Kidney epithelial cell (primary cell): ENCODE measurements at regions not wholly inside any gene's neighbourhood (a gene's known extent, or its start where the extent isn't known, plus 50 kb on each side); places are given as distances from the start of the nearest gene placed in this dataset.

Source experiments
- DNase-seq: peaks from one replicate; pipeline ENCODE4 v3.0.0-alpha.2; 2010; ENCODE audit warnings: low read depth
- H3K27me3 ChIP-seq: 2 replicates; pipeline ENCODE4 v1.6.0; 2011; ENCODE audit warnings: low read length; ENCODE audit not compliant: control insufficient read depth, insufficient read depth
- H3K36me3 ChIP-seq: 2 replicates; pipeline ENCODE4 v1.5.1; 2011; ENCODE audit warnings: low read length; ENCODE audit not compliant: control insufficient read depth, insufficient read depth
- H3K4me3 ChIP-seq: 2 replicates; pipeline ENCODE4 v1.5.1; 2011; ENCODE audit warnings: low read depth, mild to moderate bottlenecking, control low read depth, low read length
- TF ChIP-seq, protein P1 (sequence below): IDR thresholded peaks from 2 replicates; pipeline ENCODE4 v1.5.1; 2011; ENCODE audit warnings: mild to moderate bottlenecking, moderate library complexity, low read length, control low read depth, inconsistent platforms; ENCODE audit not compliant: insufficient read depth, poor library complexity, severe bottlenecking

GRCh38 chr1:56069824-56070223 is 509.5 kb downstream of the PLPP3 start:
- H3K4me3 ChIP-seq, result no peak overlapping the region
- no peaks in the 10 kb centered on the region for H3K36me3 ChIP-seq
- H3K27me3 ChIP-seq, result no peaks in the 10 kb centered on the region
- TF ChIP-seq, protein P1, sequence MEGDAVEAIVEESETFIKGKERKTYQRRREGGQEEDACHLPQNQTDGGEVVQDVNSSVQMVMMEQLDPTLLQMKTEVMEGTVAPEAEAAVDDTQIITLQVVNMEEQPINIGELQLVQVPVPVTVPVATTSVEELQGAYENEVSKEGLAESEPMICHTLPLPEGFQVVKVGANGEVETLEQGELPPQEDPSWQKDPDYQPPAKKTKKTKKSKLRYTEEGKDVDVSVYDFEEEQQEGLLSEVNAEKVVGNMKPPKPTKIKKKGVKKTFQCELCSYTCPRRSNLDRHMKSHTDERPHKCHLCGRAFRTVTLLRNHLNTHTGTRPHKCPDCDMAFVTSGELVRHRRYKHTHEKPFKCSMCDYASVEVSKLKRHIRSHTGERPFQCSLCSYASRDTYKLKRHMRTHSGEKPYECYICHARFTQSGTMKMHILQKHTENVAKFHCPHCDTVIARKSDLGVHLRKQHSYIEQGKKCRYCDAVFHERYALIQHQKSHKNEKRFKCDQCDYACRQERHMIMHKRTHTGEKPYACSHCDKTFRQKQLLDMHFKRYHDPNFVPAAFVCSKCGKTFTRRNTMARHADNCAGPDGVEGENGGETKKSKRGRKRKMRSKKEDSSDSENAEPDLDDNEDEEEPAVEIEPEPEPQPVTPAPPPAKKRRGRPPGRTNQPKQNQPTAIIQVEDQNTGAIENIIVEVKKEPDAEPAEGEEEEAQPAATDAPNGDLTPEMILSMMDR, result no peak
- no peak for DNase-seq

DNA sequence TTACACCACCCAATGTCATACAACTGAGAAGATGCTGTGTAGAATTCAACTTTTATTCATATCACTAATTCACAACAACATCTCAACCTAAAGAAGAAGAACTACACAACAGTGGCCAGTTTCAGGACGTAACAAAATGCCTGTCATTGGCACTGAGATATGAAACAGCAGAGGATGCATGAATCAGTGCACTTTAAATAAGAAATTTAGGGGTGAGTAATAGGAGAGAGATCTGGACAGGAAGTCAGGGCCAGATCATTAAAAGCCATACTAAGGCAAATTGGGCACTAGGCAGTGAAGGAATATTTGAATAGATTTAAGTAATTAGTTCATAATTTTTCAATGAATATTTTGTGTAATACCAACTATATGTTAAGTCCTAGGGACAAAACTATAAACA is 510.5 kb downstream of the PLPP3 start:
- no peak for DNase-seq
- H3K4me3 ChIP-seq, result no peak overlapping the region
- H3K27me3 ChIP-seq, result no peaks in the 10 kb centered on the region
- TF ChIP-seq, protein P1, result no peak
- H3K36me3 ChIP-seq, result no peaks in the 10 kb centered on the region

DNA sequence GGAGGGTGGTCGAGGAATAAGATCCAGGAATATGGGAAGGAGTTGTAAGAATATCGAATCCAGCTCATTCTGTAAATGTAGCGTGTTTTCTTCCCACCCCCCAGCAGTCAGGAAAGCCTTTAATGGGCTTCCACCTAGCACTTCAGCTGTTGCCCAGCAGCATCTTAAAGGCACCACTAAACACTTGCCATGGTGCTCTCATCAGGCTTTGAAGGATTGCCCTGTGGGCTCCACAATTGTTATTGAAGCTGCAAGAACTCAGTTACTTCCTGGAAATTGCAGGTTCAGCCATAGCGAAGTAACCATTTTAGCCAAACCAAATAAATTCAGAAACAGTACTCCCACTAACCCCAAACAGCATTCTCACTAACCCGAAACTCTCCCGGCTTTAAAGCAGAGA is 511.2 kb downstream of the PLPP3 start:
- no peaks in the 10 kb centered on the region for H3K36me3 ChIP-seq
- DNase-seq, result no peak
- H3K4me3 ChIP-seq, result no peak overlapping the region
- no peaks in the 10 kb centered on the region for H3K27me3 ChIP-seq
- TF ChIP-seq, protein P1, result no peak

DNA sequence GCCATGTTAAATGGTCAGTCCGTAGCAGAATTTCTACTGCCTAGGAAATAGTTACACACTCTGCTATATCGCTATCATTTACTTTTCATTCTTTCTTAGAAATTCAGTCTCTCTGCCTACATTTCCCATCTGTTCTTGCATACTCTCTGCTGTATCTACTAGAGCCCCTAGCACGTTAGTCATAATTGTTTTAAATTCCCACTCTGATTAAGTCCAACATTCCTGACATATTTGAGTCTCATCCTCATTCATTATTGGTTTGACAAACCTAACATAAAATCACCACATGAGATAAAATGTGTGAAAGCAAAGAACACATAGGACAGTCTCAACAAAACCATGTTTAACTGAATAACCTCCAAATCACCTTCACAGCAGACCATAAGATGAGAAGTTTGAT is 513.6 kb downstream of the PLPP3 start:
- Histone ChIP-seq H3K36me3 (no peaks in the 10 kb centered on the region), H3K27me3 (no peaks in the 10 kb centered on the region), H3K4me3 (no peak overlapping the region)
- TF ChIP-seq, protein P1, result no peak
- no peak for DNase-seq

DNA sequence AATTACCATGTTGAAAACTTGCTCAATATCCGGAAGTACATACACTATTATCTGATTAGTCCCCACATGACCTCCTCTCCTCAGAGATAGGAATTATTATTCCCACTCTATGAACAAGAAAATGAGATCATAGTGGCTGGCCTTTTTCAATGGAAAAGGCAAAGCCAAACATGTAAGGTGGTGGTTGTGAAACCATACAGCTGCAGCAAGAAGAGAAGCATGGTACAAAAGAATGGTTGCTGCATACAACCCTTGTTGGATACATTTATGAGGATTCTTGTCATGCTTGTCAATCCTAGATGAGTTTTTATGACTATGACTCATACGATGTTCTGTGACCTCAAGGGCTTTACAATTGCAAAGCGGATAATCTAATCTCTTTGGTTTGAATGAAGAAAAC is 514.7 kb downstream of the PLPP3 start:
- H3K4me3 ChIP-seq, result no peak overlapping the region
- no peaks in the 10 kb centered on the region for H3K36me3 ChIP-seq
- no peak for DNase-seq
- H3K27me3 ChIP-seq, result no peaks in the 10 kb centered on the region
- TF ChIP-seq, protein P1, result no peak

- no peak overlapping the region for H3K4me3 ChIP-seq
- no peaks in the 10 kb centered on the region for H3K27me3 ChIP-seq
- H3K36me3 ChIP-seq, result no peaks in the 10 kb centered on the region
- TF ChIP-seq, protein P1, result no peak
- DNase-seq, result no peak
Measured at GRCh38 chr1:56063461-56063860, 515.9 kb downstream of the PLPP3 start.
